HUDEP-2 (cell line): ENCODE measurements at regions not wholly inside any gene's neighbourhood (a gene's known extent, or its start where the extent isn't known, plus 50 kb on each side); places are given as distances from the start of the nearest gene placed in this dataset.

Source experiments
- DNase-seq, 76 experiments: peaks; one replicate each; lab custom pipeline; 2025; ENCODE audit not compliant: unreplicated experiment in 76 of 76; lab: John Stamatoyannopoulos, UW

- DNase-seq: no peak
Observed at GRCh38 chrX:51798701-51799100, 55.5 kb downstream of the GSPT2 start.

- DNase-seq: peak in 60 of 76 experiments; percentile 0 to 51 (median 10)
Observed at GRCh38 chrX:51802917-51803688, 59.9 kb downstream of the GSPT2 start.

GRCh38 chrX:51803833-51804232 is 60.6 kb downstream of the GSPT2 start:
- no peak for DNase-seq

GRCh38 chrX:51804741-51805140 is 61.5 kb downstream of the GSPT2 start:
- DNase-seq: no peak

- DNase-seq: no peak
Observed at GRCh38 chrX:51813886-51814460, 70.7 kb downstream of the GSPT2 start.

GRCh38 chrX:51824061-51824460 is 69.4 kb upstream of the MAGED1 start:
- no peak for DNase-seq

- no peak for DNase-seq
Observed at GRCh38 chrX:51825436-51825835, 68.0 kb upstream of the MAGED1 start.

- DNase-seq: peak in 5 of 76 experiments; percentile 0 to 11 (median 1)
Observed at GRCh38 chrX:51834076-51834475, 59.3 kb upstream of the MAGED1 start.

GRCh38 chrX:51836823-51837222 is 56.6 kb upstream of the MAGED1 start:
- no peak for DNase-seq

- no peak for DNase-seq
Observed at GRCh38 chrX:51837451-51837850, 56.0 kb upstream of the MAGED1 start.

GRCh38 chrX:51837921-51838320 is 55.5 kb upstream of the MAGED1 start:
- DNase-seq: no peak
